Activated T-cell treated with anti-CD3 and anti-CD28 coated beads for 24 hours (primary cell): ENCODE measurements at regions not wholly inside any gene's neighbourhood (a gene's known extent, or its start where the extent isn't known, plus 50 kb on each side); places are given as distances from the start of the nearest gene placed in this dataset.

Source experiments
- DNase-seq: peaks from one replicate; pipeline ENCODE4 v3.0.0-alpha.2; 2020; ENCODE audit warnings: low read depth

- no peak for DNase-seq
These were observed 334.7 kb downstream of the CYRIA start for GRCh38 chr2:16330982-16331381.

DNA sequence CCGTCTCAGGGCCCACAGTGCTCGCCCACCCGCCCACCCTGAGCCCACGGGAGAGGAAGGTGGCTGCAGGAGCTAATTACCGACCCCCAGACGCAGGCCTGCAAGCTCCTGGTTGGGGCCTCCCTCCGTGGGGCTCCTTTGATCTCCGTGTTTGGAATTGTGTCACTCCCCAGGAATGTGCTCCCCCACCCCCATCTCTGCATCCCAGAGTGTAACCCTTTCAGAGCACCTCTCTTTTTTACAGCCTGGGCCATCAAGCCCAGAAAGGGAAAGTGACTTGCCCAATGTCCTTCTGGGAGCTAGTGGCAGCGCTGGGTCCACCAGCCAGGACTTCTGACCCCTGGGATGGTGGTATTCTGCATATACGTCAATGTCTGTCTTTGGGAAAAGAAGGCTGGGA, 335.1 kb downstream of the CYRIA start:
- DNase-seq: no peak

DNA sequence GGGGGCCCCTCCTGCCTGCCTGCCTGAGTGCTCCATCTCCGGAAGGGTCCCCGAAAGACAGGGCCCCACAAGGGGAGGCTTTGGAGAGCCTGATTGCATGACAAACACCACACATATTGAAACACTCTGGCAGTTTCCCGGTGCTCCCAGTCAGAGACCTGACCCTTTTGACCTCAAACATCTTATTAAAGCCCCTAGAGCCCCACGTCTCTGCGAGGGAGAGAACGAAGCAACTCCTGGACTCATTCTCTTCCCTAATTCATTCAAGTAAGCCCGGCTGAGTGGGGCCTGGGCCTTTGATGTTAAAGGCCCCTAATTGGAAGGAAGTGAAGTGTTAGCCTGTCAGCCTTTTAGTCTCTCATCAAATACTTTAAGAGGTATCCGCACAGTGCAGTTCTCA, 335.6 kb downstream of the CYRIA start:
- DNase-seq: no peak

DNA sequence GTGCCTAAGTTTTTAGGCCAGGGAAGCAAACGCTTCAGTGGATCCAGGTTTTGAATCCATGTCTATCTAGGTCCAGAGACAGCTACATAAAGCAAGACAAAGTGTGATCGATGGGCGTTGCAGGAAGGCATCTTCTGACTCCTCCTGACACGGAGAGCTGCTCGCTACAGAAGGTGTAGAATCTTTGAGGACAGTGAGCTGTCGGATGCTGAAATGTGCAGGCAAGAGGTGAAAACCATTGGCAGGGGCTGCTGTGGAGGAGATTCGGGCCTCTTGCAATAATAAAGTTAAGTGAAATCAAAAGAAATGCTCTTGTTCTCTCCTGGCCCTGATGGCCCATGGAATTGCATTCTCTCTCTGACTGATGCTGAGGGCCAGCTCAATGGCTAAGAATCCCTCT, 336.2 kb downstream of the CYRIA start:
- no peak for DNase-seq

GRCh38 chr2:16328521-16329190, 337.0 kb downstream of the CYRIA start:
- no peak for DNase-seq

DNA sequence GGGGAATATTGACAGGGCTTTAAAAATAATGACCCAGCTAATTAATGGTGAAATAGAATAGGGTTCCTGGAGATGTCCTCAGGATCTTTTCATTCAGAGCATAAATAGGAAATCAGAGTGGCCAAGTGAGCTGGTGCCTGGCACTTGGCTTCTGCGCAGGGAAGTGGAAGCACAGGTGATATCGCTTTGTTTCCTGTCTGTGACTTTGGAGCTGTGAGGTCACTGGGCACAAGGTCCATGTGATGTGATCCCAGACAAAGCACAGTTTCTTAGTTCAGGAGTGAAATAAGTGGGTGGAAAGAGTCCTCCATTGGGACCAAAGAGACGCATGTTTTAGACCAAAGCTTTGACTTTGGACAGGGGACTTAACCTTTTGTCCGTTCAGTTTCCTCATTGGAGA, 338.3 kb downstream of the CYRIA start:
- no peak for DNase-seq

GRCh38 chr2:16326711-16327300, 338.8 kb downstream of the CYRIA start:
- no peak for DNase-seq

DNA sequence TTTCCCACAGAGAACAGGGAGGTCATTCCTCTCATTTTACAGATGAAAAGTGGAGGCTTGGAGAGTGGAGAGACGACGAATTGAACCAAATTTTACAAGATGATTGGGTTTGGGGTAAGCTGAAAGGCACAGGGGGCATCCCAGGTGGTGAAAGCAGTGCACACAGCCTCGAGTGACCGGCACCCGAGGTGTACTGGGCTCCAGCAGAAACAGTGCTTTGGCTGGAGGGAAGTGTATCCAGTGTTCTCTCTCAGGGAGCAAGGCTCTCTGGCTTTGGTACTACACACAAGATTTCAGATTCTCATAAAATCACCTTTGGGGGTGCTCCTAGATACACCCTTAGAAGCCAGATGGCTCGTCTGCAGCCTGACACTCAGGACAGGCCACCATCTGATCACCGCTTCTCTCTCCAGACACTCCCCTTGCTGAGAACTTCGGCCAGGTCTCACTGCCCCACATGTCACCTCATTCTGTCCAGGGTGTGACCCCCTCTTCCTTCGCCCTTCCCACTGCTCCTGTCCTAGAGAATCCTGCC, 339.6 kb downstream of the CYRIA start:
- DNase-seq: no peak

GRCh38 chr2:16325016-16325975, 340.3 kb downstream of the CYRIA start:
- no peak for DNase-seq

- no peak for DNase-seq
These were observed 341.1 kb downstream of the CYRIA start for GRCh38 chr2:16324544-16324937.

DNA sequence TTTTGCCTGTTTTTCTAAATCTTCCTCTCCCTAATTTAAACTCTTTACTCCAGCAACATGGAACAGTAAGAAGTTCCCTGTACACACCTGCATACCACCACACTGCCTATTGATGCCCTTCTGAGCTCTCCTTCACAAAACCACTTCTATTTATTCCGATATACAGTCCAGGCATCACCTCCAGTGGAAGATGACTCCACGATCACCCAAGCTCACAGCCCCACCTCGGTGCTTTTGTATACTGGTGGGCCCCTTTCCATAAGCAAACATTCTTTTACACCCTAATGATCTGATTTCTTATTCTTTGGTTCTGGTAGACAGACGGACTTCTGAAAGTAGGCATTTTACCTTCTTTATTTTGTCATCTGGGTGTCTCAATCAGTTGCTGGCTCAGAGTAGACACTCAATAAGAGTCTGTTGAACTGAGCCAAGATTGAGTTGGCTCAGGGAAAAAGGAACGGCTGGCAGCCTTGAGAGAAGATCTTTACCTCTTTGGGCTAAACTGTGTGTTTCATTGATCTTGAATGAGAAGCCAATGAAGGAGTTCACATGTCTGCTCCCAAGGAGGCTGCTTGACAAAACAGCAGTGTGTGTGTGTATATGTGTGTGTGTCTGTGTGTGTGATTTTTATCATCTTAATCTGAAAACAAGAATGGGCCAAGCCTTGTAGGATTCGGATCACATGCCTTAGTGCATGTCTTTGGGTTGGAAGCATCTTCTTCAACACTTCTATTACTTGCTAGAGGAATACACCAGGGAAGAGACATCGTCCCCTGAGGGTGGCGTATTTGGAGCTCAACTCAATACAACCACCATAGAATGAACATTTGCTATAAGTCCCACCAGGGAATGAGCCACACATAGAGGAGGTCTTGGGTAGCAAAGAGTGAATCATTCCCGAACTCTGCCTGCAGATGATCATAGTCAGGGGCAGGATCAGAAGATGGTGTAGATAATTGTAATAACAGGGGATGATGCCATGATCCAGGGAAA, 341.8 kb downstream of the CYRIA start:
- DNase-seq: no peak

DNA sequence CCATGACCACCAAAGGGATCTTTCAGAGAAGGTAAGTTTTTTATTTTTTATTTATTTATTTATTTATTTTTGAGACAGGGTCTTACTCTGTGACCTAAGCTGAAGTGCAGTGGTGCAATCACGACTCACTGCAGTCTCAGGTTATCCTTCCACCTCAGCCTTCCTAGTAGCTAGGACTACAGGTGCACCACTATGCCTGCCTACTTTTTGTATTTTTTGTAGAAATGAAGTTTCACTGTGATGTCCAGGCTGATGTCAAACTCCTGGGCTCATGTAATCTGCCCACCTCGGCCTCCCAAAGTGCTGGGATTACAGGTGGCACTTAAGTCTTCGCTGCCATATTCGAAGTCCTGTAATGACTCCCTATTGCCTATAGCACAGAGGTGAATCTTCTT, 342.5 kb downstream of the CYRIA start:
- DNase-seq: no peak

- no peak for DNase-seq
These were observed 343.1 kb downstream of the CYRIA start for GRCh38 chr2:16322308-16323125.

DNA sequence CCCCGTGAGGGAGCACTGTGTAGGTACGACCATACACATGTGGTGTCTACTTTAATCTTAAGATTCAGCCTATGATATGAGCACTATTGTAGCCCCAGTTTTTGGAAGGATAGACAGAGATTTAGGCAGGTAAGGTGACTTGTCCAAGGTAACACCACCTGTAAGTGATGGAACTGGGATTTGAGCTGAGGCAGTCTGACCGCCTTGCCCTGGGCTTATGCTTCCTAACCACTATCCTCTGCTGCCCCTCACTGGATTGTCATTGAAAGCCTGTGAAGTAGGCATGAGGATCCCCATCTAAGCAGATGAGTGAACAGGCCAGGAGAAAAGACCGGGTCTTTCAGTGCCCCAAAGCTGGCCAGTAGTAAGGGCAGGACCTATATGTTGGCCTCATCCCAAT, 343.8 kb downstream of the CYRIA start:
- DNase-seq: no peak

GRCh38 chr2:16321256-16321655, 344.4 kb downstream of the CYRIA start:
- no peak for DNase-seq

- no peak for DNase-seq
These were observed 344.9 kb downstream of the CYRIA start for GRCh38 chr2:16320716-16321115.

DNA sequence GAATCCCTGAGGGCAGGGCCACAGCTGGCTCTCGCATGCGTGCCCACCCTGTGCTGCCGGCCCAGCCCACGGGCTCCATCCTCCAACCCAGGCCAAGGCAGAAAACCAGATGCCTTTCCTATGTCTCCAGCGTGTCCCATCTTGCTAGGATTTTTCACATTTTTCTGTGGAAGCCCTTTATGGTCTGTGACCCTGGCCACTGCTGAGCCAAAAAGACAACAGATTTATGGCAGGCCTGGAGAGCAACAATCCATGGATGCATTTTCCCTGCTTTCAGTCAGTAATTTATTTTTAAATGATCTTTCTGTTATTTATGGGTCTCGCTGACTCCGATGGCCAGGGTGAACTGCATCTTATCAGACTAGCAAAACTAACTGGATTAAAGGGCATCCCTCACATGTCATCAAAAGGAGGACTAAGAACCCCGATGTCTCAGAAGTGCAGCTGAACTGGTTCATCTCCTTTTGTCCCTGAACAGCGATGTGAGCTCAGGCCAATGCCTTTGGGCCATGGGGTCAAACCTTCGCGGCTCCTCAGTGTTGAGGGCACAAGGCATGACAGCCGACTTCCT, 346.0 kb downstream of the CYRIA start:
- no peak for DNase-seq

- DNase-seq: no peak
These were observed 347.0 kb downstream of the CYRIA start for GRCh38 chr2:16318474-16319195.

DNA sequence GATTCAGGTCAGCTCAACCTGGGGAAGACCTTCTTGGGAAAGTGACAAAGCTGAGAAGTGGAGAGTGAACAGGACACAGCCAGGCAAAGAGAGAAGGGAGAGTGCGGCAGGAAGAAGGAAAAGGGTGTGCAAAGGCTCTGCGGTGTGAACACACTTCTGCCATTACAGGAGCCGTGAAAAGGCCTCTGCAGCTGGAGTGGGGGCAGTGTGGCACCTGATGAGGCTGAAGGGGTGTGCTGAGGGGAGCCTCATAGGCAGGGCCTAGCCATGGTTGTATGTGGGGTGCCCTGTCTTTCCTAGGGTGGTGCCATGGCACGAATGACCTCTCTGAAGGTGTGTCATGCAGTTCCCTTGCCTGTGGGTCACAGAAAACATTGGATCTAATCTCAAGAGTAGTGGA, 347.6 kb downstream of the CYRIA start:
- no peak for DNase-seq
